ENCODE measurements at regions not wholly inside any gene's neighbourhood (a gene's known extent, or its start where the extent isn't known, plus 50 kb on each side); places are given as distances from the start of the nearest gene placed in this dataset.

DNA sequence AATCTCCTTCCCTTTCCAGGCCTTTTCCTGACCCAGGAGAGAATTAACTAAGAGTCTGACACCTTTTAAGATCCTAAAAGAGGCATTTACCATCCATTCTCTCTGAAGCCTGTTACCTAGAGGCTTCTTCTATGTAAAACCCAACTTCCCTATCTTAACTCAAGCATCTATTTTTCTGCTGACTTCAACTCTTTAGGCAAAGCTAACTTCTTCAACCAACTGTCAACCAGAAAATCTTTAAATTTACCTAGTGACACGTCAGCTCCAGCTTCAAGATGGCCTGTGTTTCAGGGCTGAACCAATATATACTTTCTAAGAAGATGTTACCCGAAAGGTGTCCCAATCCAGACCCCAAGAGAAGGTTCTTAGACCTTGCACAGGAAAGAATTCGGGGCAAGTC is 492.3 kb upstream of the AUTS2 start:
- TF ChIP-seq, protein P1, sequence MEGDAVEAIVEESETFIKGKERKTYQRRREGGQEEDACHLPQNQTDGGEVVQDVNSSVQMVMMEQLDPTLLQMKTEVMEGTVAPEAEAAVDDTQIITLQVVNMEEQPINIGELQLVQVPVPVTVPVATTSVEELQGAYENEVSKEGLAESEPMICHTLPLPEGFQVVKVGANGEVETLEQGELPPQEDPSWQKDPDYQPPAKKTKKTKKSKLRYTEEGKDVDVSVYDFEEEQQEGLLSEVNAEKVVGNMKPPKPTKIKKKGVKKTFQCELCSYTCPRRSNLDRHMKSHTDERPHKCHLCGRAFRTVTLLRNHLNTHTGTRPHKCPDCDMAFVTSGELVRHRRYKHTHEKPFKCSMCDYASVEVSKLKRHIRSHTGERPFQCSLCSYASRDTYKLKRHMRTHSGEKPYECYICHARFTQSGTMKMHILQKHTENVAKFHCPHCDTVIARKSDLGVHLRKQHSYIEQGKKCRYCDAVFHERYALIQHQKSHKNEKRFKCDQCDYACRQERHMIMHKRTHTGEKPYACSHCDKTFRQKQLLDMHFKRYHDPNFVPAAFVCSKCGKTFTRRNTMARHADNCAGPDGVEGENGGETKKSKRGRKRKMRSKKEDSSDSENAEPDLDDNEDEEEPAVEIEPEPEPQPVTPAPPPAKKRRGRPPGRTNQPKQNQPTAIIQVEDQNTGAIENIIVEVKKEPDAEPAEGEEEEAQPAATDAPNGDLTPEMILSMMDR (IDR thresholded peaks at IDR 0.05): no peak
- TF ChIP-seq POLR2AphosphoS5 (IDR thresholded peaks at IDR 0.05) (no peak), POLR2A (IDR thresholded peaks at IDR 0.05) (no peak)
